ENCODE measurements at regions not wholly inside any gene's neighbourhood (a gene's known extent, or its start where the extent isn't known, plus 50 kb on each side); places are given as distances from the start of the nearest gene placed in this dataset.
A peak's percentile ranks its signal among the peaks of the same experiment; 100 is the strongest.

DNA sequence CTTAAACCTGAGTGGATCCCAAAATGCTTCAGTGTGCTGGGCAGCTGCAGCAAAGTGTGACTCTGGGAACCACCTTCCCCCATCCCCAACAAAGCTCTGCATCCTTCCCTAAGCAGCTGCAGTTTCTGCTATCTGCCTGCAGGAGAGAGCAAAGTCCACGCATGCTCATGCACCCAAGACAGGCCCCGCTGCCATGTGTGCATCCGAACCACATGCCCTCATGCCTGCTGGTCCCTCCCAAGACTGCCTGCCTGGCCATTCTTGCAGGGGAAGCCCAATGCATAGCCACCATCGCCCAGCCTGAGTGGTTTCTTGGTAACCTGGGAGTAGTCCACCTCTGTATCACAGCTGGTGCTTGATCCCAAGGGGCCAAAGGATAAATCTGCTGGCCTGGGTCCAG, 94.3 kb upstream of the OLIG3 start:
- H3K36me3 ChIP-seq (ENCODE audit: control insufficient read depth in 4 of 4, insufficient read depth in 3 of 4, low read depth in 1 of 4, low read length in 3 of 4): no peaks in the 10 kb centered on the region
- H3K4me1 ChIP-seq (ENCODE audit: control insufficient read depth in 4 of 4, insufficient read depth in 4 of 4, low read length in 3 of 4): no peaks in the 10 kb centered on the region
- H3K4me3 ChIP-seq (ENCODE audit: low read depth in 1 of 3, low read length in 3 of 3): no peak overlapping the region
- TF ChIP-seq, protein P1, sequence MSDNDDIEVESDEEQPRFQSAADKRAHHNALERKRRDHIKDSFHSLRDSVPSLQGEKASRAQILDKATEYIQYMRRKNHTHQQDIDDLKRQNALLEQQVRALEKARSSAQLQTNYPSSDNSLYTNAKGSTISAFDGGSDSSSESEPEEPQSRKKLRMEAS (IDR thresholded peaks at IDR 0.05): no peak
- TF ChIP-seq, protein P2, sequence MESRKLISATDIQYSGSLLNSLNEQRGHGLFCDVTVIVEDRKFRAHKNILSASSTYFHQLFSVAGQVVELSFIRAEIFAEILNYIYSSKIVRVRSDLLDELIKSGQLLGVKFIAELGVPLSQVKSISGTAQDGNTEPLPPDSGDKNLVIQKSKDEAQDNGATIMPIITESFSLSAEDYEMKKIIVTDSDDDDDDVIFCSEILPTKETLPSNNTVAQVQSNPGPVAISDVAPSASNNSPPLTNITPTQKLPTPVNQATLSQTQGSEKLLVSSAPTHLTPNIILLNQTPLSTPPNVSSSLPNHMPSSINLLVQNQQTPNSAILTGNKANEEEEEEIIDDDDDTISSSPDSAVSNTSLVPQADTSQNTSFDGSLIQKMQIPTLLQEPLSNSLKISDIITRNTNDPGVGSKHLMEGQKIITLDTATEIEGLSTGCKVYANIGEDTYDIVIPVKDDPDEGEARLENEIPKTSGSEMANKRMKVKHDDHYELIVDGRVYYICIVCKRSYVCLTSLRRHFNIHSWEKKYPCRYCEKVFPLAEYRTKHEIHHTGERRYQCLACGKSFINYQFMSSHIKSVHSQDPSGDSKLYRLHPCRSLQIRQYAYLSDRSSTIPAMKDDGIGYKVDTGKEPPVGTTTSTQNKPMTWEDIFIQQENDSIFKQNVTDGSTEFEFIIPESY (IDR thresholded peaks at IDR 0.05): no peak
- no peak overlapping the region for H3K27ac ChIP-seq (ENCODE audit: low read depth in 1 of 2, low read length in 2 of 2)
- 84% methylated on average over 4 of the region's 4 CpGs for WGBS
- DNase-seq (ENCODE audit: low spot score): no peak
- H3K9me3 ChIP-seq (ENCODE audit: control insufficient read depth in 4 of 4, low read length in 3 of 4): peaks cover 0 to 3% (median 2%) of the 10 kb centered on the region in 4 donors
- H3K9ac ChIP-seq (ENCODE audit: low read depth in 1 of 2, low read length in 2 of 2): no peak overlapping the region
- H3K27me3 ChIP-seq (ENCODE audit: control insufficient read depth in 4 of 4, insufficient read depth in 4 of 4, low read length in 3 of 4): no peaks in the 10 kb centered on the region

DNA sequence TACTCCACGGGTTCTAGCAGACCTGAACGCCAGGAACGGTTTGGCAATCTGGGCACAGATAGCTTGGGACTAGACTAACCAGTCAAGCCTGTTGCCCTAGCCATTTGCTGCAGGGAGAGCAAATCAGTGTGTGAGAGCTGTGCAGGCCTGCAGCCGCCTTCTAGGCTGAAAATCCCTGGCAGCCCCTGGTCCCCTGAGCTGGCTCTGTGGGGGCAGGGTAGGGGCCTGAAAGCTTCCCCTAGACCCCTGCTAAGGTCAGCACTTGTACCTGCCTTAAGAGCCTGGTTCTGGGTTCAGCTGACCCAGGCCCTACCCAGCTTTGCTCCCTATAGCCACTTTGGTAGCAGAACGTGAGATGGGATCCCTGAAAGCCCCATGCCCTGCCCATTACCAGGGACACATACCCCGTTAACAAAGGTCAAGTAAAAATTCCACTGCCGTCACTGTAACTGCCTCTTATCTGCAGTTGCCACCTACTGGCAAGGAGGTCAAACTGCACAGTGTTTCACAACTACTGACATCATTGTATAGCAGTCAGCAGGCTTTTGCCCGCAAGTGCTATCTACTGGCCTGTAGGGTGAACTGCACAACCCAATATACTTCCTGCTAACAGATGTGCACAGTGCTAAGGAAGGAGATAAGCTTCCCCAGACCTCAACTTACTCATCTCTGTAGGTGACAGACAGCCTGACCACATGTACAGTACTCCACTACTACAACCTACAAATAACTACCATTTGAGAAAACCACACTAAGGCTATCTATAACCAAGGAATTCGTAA, 95.1 kb upstream of the OLIG3 start:
- Histone ChIP-seq H3K4me1 (ENCODE audit: control insufficient read depth in 4 of 4, insufficient read depth in 4 of 4, low read length in 3 of 4) (no peaks in the 10 kb centered on the region), H3K27ac (ENCODE audit: low read depth in 1 of 2, low read length in 2 of 2) (no peak overlapping the region), H3K4me3 (ENCODE audit: low read depth in 1 of 3, low read length in 3 of 3) (no peak overlapping the region), H3K27me3 (ENCODE audit: control insufficient read depth in 4 of 4, insufficient read depth in 4 of 4, low read length in 3 of 4) (no peaks in the 10 kb centered on the region), H3K9ac (ENCODE audit: low read depth in 1 of 2, low read length in 2 of 2) (no peak overlapping the region), H3K36me3 (ENCODE audit: control insufficient read depth in 4 of 4, insufficient read depth in 3 of 4, low read depth in 1 of 4, low read length in 3 of 4) (no peaks in the 10 kb centered on the region), H3K9me3 (ENCODE audit: control insufficient read depth in 4 of 4, low read length in 3 of 4) (peaks cover 0 to 3% (median 1%) of the 10 kb centered on the region in 4 donors)
- TF ChIP-seq HNF4G (IDR thresholded peaks at IDR 0.05) (no peak), RAD21 (IDR thresholded peaks at IDR 0.05) (peak; percentile 57 to 79), JUND (IDR thresholded peaks at IDR 0.05) (no peak), GABPA (IDR thresholded peaks at IDR 0.05 in 1 of 2, conservative IDR thresholded peaks at IDR 0.05 in 1 of 2) (no peak), EGR1 (IDR thresholded peaks at IDR 0.05; ENCODE audit: low read depth in 2 of 2) (no peak), RXRA (IDR thresholded peaks at IDR 0.05) (no peak)
- TF ChIP-seq, protein P2 (IDR thresholded peaks at IDR 0.05): no peak
- TF ChIP-seq, protein P3, sequence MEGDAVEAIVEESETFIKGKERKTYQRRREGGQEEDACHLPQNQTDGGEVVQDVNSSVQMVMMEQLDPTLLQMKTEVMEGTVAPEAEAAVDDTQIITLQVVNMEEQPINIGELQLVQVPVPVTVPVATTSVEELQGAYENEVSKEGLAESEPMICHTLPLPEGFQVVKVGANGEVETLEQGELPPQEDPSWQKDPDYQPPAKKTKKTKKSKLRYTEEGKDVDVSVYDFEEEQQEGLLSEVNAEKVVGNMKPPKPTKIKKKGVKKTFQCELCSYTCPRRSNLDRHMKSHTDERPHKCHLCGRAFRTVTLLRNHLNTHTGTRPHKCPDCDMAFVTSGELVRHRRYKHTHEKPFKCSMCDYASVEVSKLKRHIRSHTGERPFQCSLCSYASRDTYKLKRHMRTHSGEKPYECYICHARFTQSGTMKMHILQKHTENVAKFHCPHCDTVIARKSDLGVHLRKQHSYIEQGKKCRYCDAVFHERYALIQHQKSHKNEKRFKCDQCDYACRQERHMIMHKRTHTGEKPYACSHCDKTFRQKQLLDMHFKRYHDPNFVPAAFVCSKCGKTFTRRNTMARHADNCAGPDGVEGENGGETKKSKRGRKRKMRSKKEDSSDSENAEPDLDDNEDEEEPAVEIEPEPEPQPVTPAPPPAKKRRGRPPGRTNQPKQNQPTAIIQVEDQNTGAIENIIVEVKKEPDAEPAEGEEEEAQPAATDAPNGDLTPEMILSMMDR (IDR thresholded peaks at IDR 0.05; ENCODE audit: low read depth, low read length, missing input control): peak; percentile 57
- DNase-seq (ENCODE audit: low spot score): no peak
- 70% methylated on average over 9 of the region's 9 CpGs for WGBS

DNA sequence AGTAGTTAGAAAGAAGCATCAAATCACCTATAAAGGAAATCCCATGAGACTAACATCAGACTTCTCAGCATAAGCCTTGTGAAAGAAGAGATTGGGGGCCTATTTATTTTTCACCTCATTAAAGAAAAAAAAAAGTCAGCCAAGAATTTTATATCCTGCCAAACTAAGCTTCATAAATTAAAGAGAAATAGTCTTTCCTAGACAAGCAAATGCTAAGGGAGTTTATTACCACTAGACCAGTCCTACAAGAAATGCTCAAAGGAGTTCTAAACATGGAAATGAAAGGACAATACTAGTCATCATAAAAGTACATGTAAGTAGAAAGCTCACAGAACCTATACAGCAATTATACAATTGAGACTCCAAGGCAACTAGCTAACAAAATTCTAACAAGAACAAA, 96.5 kb upstream of the OLIG3 start:
- no peak for DNase-seq (ENCODE audit: low spot score)
- no peaks in the 10 kb centered on the region for H3K27me3 ChIP-seq (ENCODE audit: control insufficient read depth in 4 of 4, insufficient read depth in 4 of 4, low read length in 3 of 4)
- no peaks in the 10 kb centered on the region for H3K4me1 ChIP-seq (ENCODE audit: control insufficient read depth in 4 of 4, insufficient read depth in 4 of 4, low read length in 3 of 4)
- H3K9me3 ChIP-seq (ENCODE audit: control insufficient read depth in 4 of 4, low read length in 3 of 4): peaks cover 0 to 7% (median 1%) of the 10 kb centered on the region in 4 donors
- H3K27ac ChIP-seq (ENCODE audit: low read depth in 1 of 2, low read length in 2 of 2): no peak overlapping the region
- H3K9ac ChIP-seq (ENCODE audit: low read depth in 1 of 2, low read length in 2 of 2): no peak overlapping the region
- no peak overlapping the region for H3K4me3 ChIP-seq (ENCODE audit: low read depth in 1 of 3, low read length in 3 of 3)
- H3K36me3 ChIP-seq (ENCODE audit: control insufficient read depth in 4 of 4, insufficient read depth in 3 of 4, low read depth in 1 of 4, low read length in 3 of 4): no peaks in the 10 kb centered on the region
- no peak for TF ChIP-seq NR2F2 (IDR thresholded peaks at IDR 0.05)
- no peak for TF ChIP-seq TAF1 (conservative IDR thresholded peaks at IDR 0.05)
- TF ChIP-seq HNF4A (conservative IDR thresholded peaks at IDR 0.05): no peak
- TF ChIP-seq HNF4G (IDR thresholded peaks at IDR 0.05): no peak
- TF ChIP-seq, protein P1 (IDR thresholded peaks at IDR 0.05): no peak
- no peak for TF ChIP-seq SP1 (IDR thresholded peaks at IDR 0.05)
- no peak for TF ChIP-seq RAD21 (IDR thresholded peaks at IDR 0.05)
- TF ChIP-seq JUND (IDR thresholded peaks at IDR 0.05): no peak
- TF ChIP-seq, protein P4, sequence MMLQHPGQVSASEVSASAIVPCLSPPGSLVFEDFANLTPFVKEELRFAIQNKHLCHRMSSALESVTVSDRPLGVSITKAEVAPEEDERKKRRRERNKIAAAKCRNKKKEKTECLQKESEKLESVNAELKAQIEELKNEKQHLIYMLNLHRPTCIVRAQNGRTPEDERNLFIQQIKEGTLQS (IDR thresholded peaks at IDR 0.05): no peak
- no peak for TF ChIP-seq GABPA (IDR thresholded peaks at IDR 0.05 in 1 of 2, conservative IDR thresholded peaks at IDR 0.05 in 1 of 2)
- no peak for TF ChIP-seq FOXA1 (IDR thresholded peaks at IDR 0.05)
- TF ChIP-seq, protein P5, sequence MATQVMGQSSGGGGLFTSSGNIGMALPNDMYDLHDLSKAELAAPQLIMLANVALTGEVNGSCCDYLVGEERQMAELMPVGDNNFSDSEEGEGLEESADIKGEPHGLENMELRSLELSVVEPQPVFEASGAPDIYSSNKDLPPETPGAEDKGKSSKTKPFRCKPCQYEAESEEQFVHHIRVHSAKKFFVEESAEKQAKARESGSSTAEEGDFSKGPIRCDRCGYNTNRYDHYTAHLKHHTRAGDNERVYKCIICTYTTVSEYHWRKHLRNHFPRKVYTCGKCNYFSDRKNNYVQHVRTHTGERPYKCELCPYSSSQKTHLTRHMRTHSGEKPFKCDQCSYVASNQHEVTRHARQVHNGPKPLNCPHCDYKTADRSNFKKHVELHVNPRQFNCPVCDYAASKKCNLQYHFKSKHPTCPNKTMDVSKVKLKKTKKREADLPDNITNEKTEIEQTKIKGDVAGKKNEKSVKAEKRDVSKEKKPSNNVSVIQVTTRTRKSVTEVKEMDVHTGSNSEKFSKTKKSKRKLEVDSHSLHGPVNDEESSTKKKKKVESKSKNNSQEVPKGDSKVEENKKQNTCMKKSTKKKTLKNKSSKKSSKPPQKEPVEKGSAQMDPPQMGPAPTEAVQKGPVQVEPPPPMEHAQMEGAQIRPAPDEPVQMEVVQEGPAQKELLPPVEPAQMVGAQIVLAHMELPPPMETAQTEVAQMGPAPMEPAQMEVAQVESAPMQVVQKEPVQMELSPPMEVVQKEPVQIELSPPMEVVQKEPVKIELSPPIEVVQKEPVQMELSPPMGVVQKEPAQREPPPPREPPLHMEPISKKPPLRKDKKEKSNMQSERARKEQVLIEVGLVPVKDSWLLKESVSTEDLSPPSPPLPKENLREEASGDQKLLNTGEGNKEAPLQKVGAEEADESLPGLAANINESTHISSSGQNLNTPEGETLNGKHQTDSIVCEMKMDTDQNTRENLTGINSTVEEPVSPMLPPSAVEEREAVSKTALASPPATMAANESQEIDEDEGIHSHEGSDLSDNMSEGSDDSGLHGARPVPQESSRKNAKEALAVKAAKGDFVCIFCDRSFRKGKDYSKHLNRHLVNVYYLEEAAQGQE (IDR thresholded peaks at IDR 0.05): no peak
- TF ChIP-seq EGR1 (IDR thresholded peaks at IDR 0.05; ENCODE audit: low read depth in 2 of 2): no peak
